GM12878 (cell line): ENCODE measurements at regions not wholly inside any gene's neighbourhood (a gene's known extent, or its start where the extent isn't known, plus 50 kb on each side); places are given as distances from the start of the nearest gene placed in this dataset.
"Not testable (repeated sequence)": the region's sequence is repeated elsewhere in the genome, so short reads cannot be mapped to it uniquely, and the experiment has no call there.

Experiments used
- CHD4 ChIP-seq: fragments of 200-600 bp; sonication (generic); IDR thresholded peaks from 2 replicates; pipeline ENCODE4 v1.6.1; 2016; ENCODE audit warnings: mild to moderate bottlenecking
- GABPA ChIP-seq: IDR thresholded peaks from 2 replicates; pipeline ENCODE4 v1.6.1; 2014; ENCODE audit warnings: antibody characterized with exemption, low read depth, mild to moderate bottlenecking, inconsistent platforms
- HCFC1 ChIP-seq: fragments of 150-350 bp; IDR thresholded peaks from 2 replicates; pipeline ENCODE4 v1.6.1; 2014; ENCODE audit warnings: low read length
- MYC ChIP-seq: IDR thresholded peaks from 2 replicates; pipeline ENCODE4 v1.6.1; 2011; ENCODE audit warnings: mild to moderate bottlenecking, low read length, moderate library complexity, inconsistent platforms; ENCODE audit not compliant: insufficient read depth, insufficient replicate concordance, insufficient read length, severe bottlenecking
- NBN ChIP-seq: fragments of 450-650 bp; IDR thresholded peaks from 2 replicates; pipeline ENCODE4 v1.6.1; 2016
- RAD21 ChIP-seq: IDR thresholded peaks from 2 replicates; pipeline ENCODE4 v1.6.1; 2011; ENCODE audit warnings: mild to moderate bottlenecking, low read depth, low read length, moderate library complexity; ENCODE audit not compliant: insufficient read depth
- SMC3 ChIP-seq: IDR thresholded peaks from 2 replicates; pipeline ENCODE4 v1.6.1; 2011; ENCODE audit warnings: low read length, improper control_type of control experiment, borderline replicate concordance
- SRF ChIP-seq, 2 experiments: IDR thresholded peaks; 2 replicates each; pipeline ENCODE4 v1.6.1; 2011; ENCODE audit warnings: low read depth in 2 of 2, low read length in 2 of 2, mild to moderate bottlenecking in 1 of 2, moderate library complexity in 1 of 2
- STAT3 ChIP-seq: IDR thresholded peaks from 2 replicates; pipeline ENCODE4 v1.6.1; 2011; ENCODE audit warnings: low read depth, low read length, improper control_type of control experiment
- SUPT20H ChIP-seq: IDR thresholded peaks from 2 replicates; pipeline ENCODE4 v1.6.1; 2011; ENCODE audit warnings: low read depth, mild to moderate bottlenecking, low read length, moderate library complexity, borderline replicate concordance; ENCODE audit not compliant: control insufficient read depth
- TF ChIP-seq, protein P1 (sequence below): fragments of 450-650 bp; formaldehyde crosslinking; IDR thresholded peaks from 2 replicates; pipeline ENCODE4 v1.4.0; 2020; ENCODE audit warnings: mild to moderate bottlenecking, moderate library complexity
- TF ChIP-seq, protein P2 (sequence below), 3 experiments: IDR thresholded peaks in 2 of 3; conservative IDR thresholded peaks in 1 of 3; 2 replicates each; pipeline ENCODE4 v1.5.1; 2011; ENCODE audit warnings: low read depth in 3 of 3, low read length in 3 of 3, mild to moderate bottlenecking in 3 of 3, control low read depth in 2 of 3, moderate library complexity in 2 of 3, inconsistent platforms in 1 of 3, mixed read lengths in 1 of 3; ENCODE audit not compliant: control insufficient read depth in 2 of 3, insufficient read depth in 1 of 3; ENCODE audit errors: extremely low read depth in 1 of 3
- TF ChIP-seq, protein P3 (sequence below): IDR thresholded peaks from 2 replicates; pipeline ENCODE4 v1.6.1; 2011; ENCODE audit warnings: low read depth, mild to moderate bottlenecking, low read length, moderate library complexity, borderline replicate concordance; ENCODE audit errors: extremely low read depth
- TF ChIP-seq, protein P4 (sequence below): fragments of 450-650 bp; IDR thresholded peaks from 2 replicates; pipeline ENCODE4 v1.6.1; 2017; ENCODE audit warnings: mild to moderate bottlenecking

DNA sequence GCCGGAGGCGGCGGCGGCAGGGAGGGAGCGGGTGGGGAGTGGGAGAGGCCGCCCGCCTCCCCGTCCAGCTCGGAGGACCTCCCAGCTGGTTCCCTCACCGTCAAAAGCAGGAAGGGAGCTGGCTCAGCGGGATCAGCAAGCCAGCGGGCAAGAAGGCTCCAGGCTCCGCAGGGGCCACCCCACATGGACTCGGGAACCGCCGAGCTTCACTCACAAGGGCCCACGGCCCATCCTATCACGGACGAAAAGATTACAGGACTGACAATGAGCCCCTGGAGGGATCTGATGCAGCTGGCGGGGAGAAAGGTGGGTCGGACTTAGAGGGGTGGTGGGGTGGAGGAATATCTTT, 86.3 kb downstream of the FAM72B start:
- not testable (repeated sequence) for TF ChIP-seq CHD4; HCFC1; STAT3; SMC3; RAD21; SRF (IDR thresholded peaks at IDR 0.05; ENCODE audit: low read depth in 2 of 2, low read length in 2 of 2); MYC; SUPT20H; GABPA; NBN
- TF ChIP-seq, protein P1, sequence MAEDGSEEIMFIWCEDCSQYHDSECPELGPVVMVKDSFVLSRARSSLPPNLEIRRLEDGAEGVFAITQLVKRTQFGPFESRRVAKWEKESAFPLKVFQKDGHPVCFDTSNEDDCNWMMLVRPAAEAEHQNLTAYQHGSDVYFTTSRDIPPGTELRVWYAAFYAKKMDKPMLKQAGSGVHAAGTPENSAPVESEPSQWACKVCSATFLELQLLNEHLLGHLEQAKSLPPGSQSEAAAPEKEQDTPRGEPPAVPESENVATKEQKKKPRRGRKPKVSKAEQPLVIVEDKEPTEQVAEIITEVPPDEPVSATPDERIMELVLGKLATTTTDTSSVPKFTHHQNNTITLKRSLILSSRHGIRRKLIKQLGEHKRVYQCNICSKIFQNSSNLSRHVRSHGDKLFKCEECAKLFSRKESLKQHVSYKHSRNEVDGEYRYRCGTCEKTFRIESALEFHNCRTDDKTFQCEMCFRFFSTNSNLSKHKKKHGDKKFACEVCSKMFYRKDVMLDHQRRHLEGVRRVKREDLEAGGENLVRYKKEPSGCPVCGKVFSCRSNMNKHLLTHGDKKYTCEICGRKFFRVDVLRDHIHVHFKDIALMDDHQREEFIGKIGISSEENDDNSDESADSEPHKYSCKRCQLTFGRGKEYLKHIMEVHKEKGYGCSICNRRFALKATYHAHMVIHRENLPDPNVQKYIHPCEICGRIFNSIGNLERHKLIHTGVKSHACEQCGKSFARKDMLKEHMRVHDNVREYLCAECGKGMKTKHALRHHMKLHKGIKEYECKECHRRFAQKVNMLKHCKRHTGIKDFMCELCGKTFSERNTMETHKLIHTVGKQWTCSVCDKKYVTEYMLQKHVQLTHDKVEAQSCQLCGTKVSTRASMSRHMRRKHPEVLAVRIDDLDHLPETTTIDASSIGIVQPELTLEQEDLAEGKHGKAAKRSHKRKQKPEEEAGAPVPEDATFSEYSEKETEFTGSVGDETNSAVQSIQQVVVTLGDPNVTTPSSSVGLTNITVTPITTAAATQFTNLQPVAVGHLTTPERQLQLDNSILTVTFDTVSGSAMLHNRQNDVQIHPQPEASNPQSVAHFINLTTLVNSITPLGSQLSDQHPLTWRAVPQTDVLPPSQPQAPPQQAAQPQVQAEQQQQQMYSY (CRISPR knock-in tag), result not testable (repeated sequence)
- TF ChIP-seq, protein P2, sequence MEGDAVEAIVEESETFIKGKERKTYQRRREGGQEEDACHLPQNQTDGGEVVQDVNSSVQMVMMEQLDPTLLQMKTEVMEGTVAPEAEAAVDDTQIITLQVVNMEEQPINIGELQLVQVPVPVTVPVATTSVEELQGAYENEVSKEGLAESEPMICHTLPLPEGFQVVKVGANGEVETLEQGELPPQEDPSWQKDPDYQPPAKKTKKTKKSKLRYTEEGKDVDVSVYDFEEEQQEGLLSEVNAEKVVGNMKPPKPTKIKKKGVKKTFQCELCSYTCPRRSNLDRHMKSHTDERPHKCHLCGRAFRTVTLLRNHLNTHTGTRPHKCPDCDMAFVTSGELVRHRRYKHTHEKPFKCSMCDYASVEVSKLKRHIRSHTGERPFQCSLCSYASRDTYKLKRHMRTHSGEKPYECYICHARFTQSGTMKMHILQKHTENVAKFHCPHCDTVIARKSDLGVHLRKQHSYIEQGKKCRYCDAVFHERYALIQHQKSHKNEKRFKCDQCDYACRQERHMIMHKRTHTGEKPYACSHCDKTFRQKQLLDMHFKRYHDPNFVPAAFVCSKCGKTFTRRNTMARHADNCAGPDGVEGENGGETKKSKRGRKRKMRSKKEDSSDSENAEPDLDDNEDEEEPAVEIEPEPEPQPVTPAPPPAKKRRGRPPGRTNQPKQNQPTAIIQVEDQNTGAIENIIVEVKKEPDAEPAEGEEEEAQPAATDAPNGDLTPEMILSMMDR (IDR thresholded peaks at IDR 0.05 in 2 of 3, conservative IDR thresholded peaks at IDR 0.05 in 1 of 3; ENCODE audit: control insufficient read depth in 2 of 3, extremely low read depth in 1 of 3, insufficient read depth in 1 of 3, low read depth in 3 of 3, low read length in 3 of 3), result not testable (repeated sequence)
- TF ChIP-seq, protein P3, sequence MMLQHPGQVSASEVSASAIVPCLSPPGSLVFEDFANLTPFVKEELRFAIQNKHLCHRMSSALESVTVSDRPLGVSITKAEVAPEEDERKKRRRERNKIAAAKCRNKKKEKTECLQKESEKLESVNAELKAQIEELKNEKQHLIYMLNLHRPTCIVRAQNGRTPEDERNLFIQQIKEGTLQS, result not testable (repeated sequence)
- TF ChIP-seq, protein P4, sequence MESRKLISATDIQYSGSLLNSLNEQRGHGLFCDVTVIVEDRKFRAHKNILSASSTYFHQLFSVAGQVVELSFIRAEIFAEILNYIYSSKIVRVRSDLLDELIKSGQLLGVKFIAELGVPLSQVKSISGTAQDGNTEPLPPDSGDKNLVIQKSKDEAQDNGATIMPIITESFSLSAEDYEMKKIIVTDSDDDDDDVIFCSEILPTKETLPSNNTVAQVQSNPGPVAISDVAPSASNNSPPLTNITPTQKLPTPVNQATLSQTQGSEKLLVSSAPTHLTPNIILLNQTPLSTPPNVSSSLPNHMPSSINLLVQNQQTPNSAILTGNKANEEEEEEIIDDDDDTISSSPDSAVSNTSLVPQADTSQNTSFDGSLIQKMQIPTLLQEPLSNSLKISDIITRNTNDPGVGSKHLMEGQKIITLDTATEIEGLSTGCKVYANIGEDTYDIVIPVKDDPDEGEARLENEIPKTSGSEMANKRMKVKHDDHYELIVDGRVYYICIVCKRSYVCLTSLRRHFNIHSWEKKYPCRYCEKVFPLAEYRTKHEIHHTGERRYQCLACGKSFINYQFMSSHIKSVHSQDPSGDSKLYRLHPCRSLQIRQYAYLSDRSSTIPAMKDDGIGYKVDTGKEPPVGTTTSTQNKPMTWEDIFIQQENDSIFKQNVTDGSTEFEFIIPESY, result not testable (repeated sequence)
